HepG2 (cell line): ENCODE measurements at regions not wholly inside any gene's neighbourhood (a gene's known extent, or its start where the extent isn't known, plus 50 kb on each side); places are given as distances from the start of the nearest gene placed in this dataset.

Experiments
- ATAC-seq: fragments of 200-7000 bp; cut with Tn5 transposase; 3 replicates; pipeline ENCODE4 v1.9.1; 2020; ENCODE audit warnings: mild to moderate bottlenecking, moderate library complexity
- BruUV-seq: library from RNA; stranded (reverse); fragments of 400-500 nt; replicated peaks from 2 replicates; lab custom pipeline; 2021; lab: Mats Ljungman, UMichigan
- CTCF ChIA-PET: fragments of 300-600 bp; formaldehyde crosslinking; extraction: SDS; loops from one replicate; lab custom pipeline; 2021; ENCODE audit warnings: low total read pairs, inconsistent platforms, low intra/inter-chr PET ratio; lab: Yijun Ruan, JAX
- POLR2A ChIA-PET: fragments of 350-600 bp; sonication (Branson Sonifier 250); formaldehyde crosslinking; loops from one replicate; lab custom pipeline; 2020; ENCODE audit warnings: antibody characterized with exemption, inconsistent platforms; lab: Yijun Ruan, JAX
- DNase-seq: peaks from one replicate; pipeline ENCODE4 v3.0.0-alpha.2; 2015; ENCODE audit warnings: low spot score
- FAIRE-seq: peaks from 3 replicates; lab custom pipeline; 2011; peaks lifted over from hg19 to GRCh38; lab: Jason Lieb, UNC
- H2AFZ ChIP-seq: one replicate; pipeline ENCODE4 v1.6.1; 2011; ENCODE audit warnings: low read length, inconsistent platforms
- H3K27ac ChIP-seq: fragments of 300-600 bp; 3 replicates; pipeline ENCODE4 v1.8.0; 2011; ENCODE audit warnings: mixed run types, mild to moderate bottlenecking, mixed read lengths, low read length, inconsistent platforms; ENCODE audit not compliant: insufficient read depth; ENCODE audit errors: extremely low read length
- H3K27me3 ChIP-seq, 2 experiments: fragments of 200-600 bp in 1 of 2; 2 replicates in 1 of 2; 3 replicates in 1 of 2; pipeline versions ENCODE4 v1.6.0 to v1.8.0; 2011; ENCODE audit warnings: low read length in 2 of 2, mild to moderate bottlenecking in 2 of 2, moderate library complexity in 2 of 2, inconsistent platforms in 1 of 2; ENCODE audit not compliant: insufficient read depth in 2 of 2, control insufficient read depth in 1 of 2
- H3K36me3 ChIP-seq, 2 experiments: fragments of 200-600 bp in 1 of 2; replicated peaks in 1 of 2; 2 replicates in 1 of 2; 3 replicates in 1 of 2; pipeline versions ENCODE4 v1.5.1 to v1.8.0; 2011; ENCODE audit warnings: low read length in 2 of 2, inconsistent platforms in 1 of 2; ENCODE audit not compliant: insufficient read depth in 2 of 2, control insufficient read depth in 1 of 2
- H3K4me1 ChIP-seq: 2 replicates; pipeline ENCODE4 v1.5.1; 2012; ENCODE audit warnings: low read length, inconsistent platforms; ENCODE audit not compliant: insufficient read depth
- H3K4me2 ChIP-seq: 2 replicates; pipeline ENCODE4 v1.6.0; 2011; ENCODE audit warnings: low read depth, low read length, inconsistent platforms
- H3K4me3 ChIP-seq, 3 experiments: fragments of 200-600 bp in 1 of 3; sonication (generic), shearing (Covaris generic) in 1 of 3; replicated peaks in 1 of 3; 2 replicates each; pipeline ENCODE4 v1.5.1; 2011 to 2016; ENCODE audit warnings: low read length in 3 of 3, inconsistent platforms in 2 of 3, low read depth in 2 of 3, mild to moderate bottlenecking in 2 of 3, control low read depth in 1 of 3, mixed read lengths in 1 of 3; ENCODE audit not compliant: insufficient read depth in 1 of 3
- H3K79me2 ChIP-seq: one replicate; pipeline ENCODE4 v1.6.1; 2011; ENCODE audit warnings: low read length, inconsistent platforms; ENCODE audit not compliant: insufficient read depth
- H3K9ac ChIP-seq: 2 replicates; pipeline ENCODE4 v1.6.0; 2011; ENCODE audit warnings: mild to moderate bottlenecking, low read depth, low read length, inconsistent platforms; ENCODE audit not compliant: insufficient read depth
- H3K9me3 ChIP-seq: 2 replicates; pipeline ENCODE4 v1.5.1; 2012; ENCODE audit warnings: mild to moderate bottlenecking, low read length
- H4K20me1 ChIP-seq: 2 replicates; pipeline ENCODE4 v1.6.0; 2011; ENCODE audit warnings: inconsistent platforms, mild to moderate bottlenecking, low read length, moderate library complexity; ENCODE audit not compliant: insufficient read depth
- FOXK2 ChIP-seq: fragments of 450-650 bp; IDR thresholded peaks from 2 replicates; pipeline ENCODE4 v1.6.1; 2016
- GATAD1 ChIP-seq: IDR thresholded peaks from 2 replicates; pipeline ENCODE4 v1.6.1; 2016; ENCODE audit warnings: missing genetic modification reagents, missing compliant biosample characterization
- HOMEZ ChIP-seq: IDR thresholded peaks from 2 replicates; pipeline ENCODE4 v1.6.1; 2016; ENCODE audit warnings: low read depth
- HOXA3 ChIP-seq: sonication (generic); formaldehyde crosslinking; IDR thresholded peaks from 2 replicates; pipeline ENCODE4 v1.5.0; 2020; ENCODE audit warnings: missing genetic modification reagents
- NFE2 ChIP-seq: sonication (generic); formaldehyde crosslinking; IDR thresholded peaks from 2 replicates; pipeline ENCODE4 v1.4.0; 2020; ENCODE audit warnings: missing genetic modification reagents
- NR3C1 ChIP-seq: sonication (generic); formaldehyde crosslinking; IDR thresholded peaks from 2 replicates; pipeline ENCODE4 v1.4.0; 2020; ENCODE audit warnings: missing genetic modification reagents
- RBM22 ChIP-seq: fragments of 200-400 bp; formaldehyde crosslinking; optimal IDR thresholded peaks from 2 replicates; pipeline ENCODE3; 2017; ENCODE audit warnings: mild to moderate bottlenecking, low read length, moderate library complexity
- SMC3 ChIP-seq: IDR thresholded peaks from 2 replicates; pipeline ENCODE4 v1.6.1; 2011; ENCODE audit warnings: low read length, improper control_type of control experiment
- SOX6 ChIP-seq, 2 experiments: fragments of 450-650 bp in 1 of 2; sonication (generic) in 1 of 2; formaldehyde crosslinking in 1 of 2; IDR thresholded peaks; 2 replicates each; pipeline versions ENCODE4 v1.4.0 to v1.6.1; 2017 to 2020; ENCODE audit warnings: antibody characterized with exemption in 1 of 2, mild to moderate bottlenecking in 1 of 2, missing genetic modification reagents in 1 of 2
- SRSF9 ChIP-seq: fragments of 200-400 bp; formaldehyde crosslinking; IDR thresholded peaks from 2 replicates; pipeline ENCODE4 v1.6.1; 2018; ENCODE audit warnings: borderline replicate concordance, mild to moderate bottlenecking, low read depth, low read length; ENCODE audit not compliant: insufficient read depth, poor library complexity, severe bottlenecking
- TFAP4 ChIP-seq: sonication (generic); IDR thresholded peaks from 2 replicates; pipeline ENCODE4 v1.6.1; 2016; ENCODE audit warnings: low read depth, borderline replicate concordance
- ZBTB38 ChIP-seq: sonication (generic); formaldehyde crosslinking; IDR thresholded peaks from 2 replicates; pipeline ENCODE4 v1.5.1; 2020; ENCODE audit warnings: mild to moderate bottlenecking, missing genetic modification reagents
- ZHX1 ChIP-seq: sonication (generic); formaldehyde crosslinking; IDR thresholded peaks from 2 replicates; pipeline ENCODE4 v1.8.1; 2022; ENCODE audit warnings: low read depth, mild to moderate bottlenecking, missing genetic modification reagents
- ZNF317 ChIP-seq: sonication (generic); formaldehyde crosslinking; IDR thresholded peaks from 2 replicates; pipeline ENCODE4 v1.5.0; 2020; ENCODE audit warnings: mild to moderate bottlenecking, missing genetic modification reagents
- ZNF850 ChIP-seq: sonication (generic); formaldehyde crosslinking; conservative IDR thresholded peaks from 2 replicates; pipeline ENCODE4 v1.9.0; 2021; ENCODE audit warnings: mild to moderate bottlenecking, missing genetic modification reagents
- ZXDC ChIP-seq: sonication (generic); formaldehyde crosslinking; IDR thresholded peaks from 2 replicates; pipeline ENCODE4 v1.5.0; 2020; ENCODE audit warnings: mild to moderate bottlenecking, missing genetic modification reagents
- WGBS: methylation state at CpG from one replicate; pipeline ENCODE4 v1.1.6; 2017; ENCODE audit warnings: low lambda C conversion rate; 5-methylcytosine and 5-hydroxymethylcytosine counted together
- in situ Hi-C: cut with HindIII; loops from 2 replicates; pipeline ENCODE4 v1.10.0; 2017; ENCODE audit warnings: low pct_unique_long_range_greater_than_20kb; ENCODE audit not compliant: extremely low pct_ligation_motif_present
- intact Hi-C: fragments of 100-400 bp; cut with micrococcal nuclease; formaldehyde crosslinking; loops from one replicate; pipeline ENCODE4 v1.10.0; 2022; ENCODE audit not compliant: unreplicated experiment

GRCh38 chr5:42956551-42956950 is 83.6 kb downstream of the ANXA2R start:
- Histone ChIP-seq H3K9ac (no peak overlapping the region), H3K9me3 (no peaks in the 10 kb centered on the region), H4K20me1 (no peaks in the 10 kb centered on the region), H3K27ac (no peak overlapping the region), H3K4me2 (no peak overlapping the region), H3K36me3 (no peaks in the 10 kb centered on the region), H3K4me1 (no peaks in the 10 kb centered on the region), H2AFZ (no peak overlapping the region), H3K27me3 (peaks cover 3 to 7% of the 10 kb centered on the region in 2 experiments; a peak in 4 of 5 replicates), H3K4me3 (no peak overlapping the region), H3K79me2 (no peaks in the 10 kb centered on the region)
- ChIA-PET POLR2A (no interaction called here), CTCF (no interaction called here)
- FAIRE-seq (no peak), ATAC-seq (no peak), DNase-seq (no peak)
- no TSS peak for BruUV-seq
- WGBS, result 38% methylated on average over 2 of the region's 2 CpGs
- intact Hi-C loops (no loop called here), in situ Hi-C loops (no loop called here)
- TF ChIP-seq HOXA3 (CRISPR knock-in tag), result no peak
- TF ChIP-seq NFE2 (CRISPR knock-in tag), result no peak
- TF ChIP-seq ZBTB38 (CRISPR knock-in tag), result no peak
- TF ChIP-seq ZNF317, result no peak
- no peak for TF ChIP-seq SOX6 (IDR thresholded peaks at IDR 0.05)
- TF ChIP-seq SOX6 (CRISPR knock-in tag; IDR thresholded peaks at IDR 0.05), result no peak
- TF ChIP-seq NR3C1, result no peak
- TF ChIP-seq SMC3, result no peak
- no peak for TF ChIP-seq TFAP4
- no peak for TF ChIP-seq HOMEZ (CRISPR knock-in tag)
- TF ChIP-seq FOXK2, result no peak
- no peak for TF ChIP-seq ZXDC (CRISPR knock-in tag)
- TF ChIP-seq ZNF850 (CRISPR knock-in tag), result no peak
- no peak for TF ChIP-seq SRSF9
- no peak for TF ChIP-seq RBM22
- no peak for TF ChIP-seq ZHX1
- no peak for TF ChIP-seq GATAD1 (CRISPR knock-in tag)
